PFSK-1 (cell line): ENCODE measurements at regions not wholly inside any gene's neighbourhood (a gene's known extent, or its start where the extent isn't known, plus 50 kb on each side); places are given as distances from the start of the nearest gene placed in this dataset.

Source experiments
- POLR2AphosphoS5 ChIP-seq: IDR thresholded peaks from 2 replicates; pipeline ENCODE4 v1.6.1; 2012; ENCODE audit warnings: low read depth, mild to moderate bottlenecking, control low read depth, low read length, moderate library complexity
- REST ChIP-seq, 2 experiments: IDR thresholded peaks; 2 replicates each; pipeline versions ENCODE4 v1.6.1 to v1.8.0; 2011 to 2012; ENCODE audit warnings: low read depth in 2 of 2, low read length in 2 of 2, control low read depth in 1 of 2, inconsistent platforms in 1 of 2, mild to moderate bottlenecking in 1 of 2, moderate library complexity in 1 of 2; ENCODE audit not compliant: insufficient read depth in 1 of 2
- SIN3A ChIP-seq: IDR thresholded peaks from 2 replicates; pipeline ENCODE4 v1.6.1; 2012; ENCODE audit warnings: mild to moderate bottlenecking, low read length, moderate library complexity, borderline replicate concordance; ENCODE audit not compliant: insufficient read depth
- TAF1 ChIP-seq: IDR thresholded peaks from 2 replicates; pipeline ENCODE4 v1.6.1; 2012; ENCODE audit warnings: low read length, control low read depth, borderline replicate concordance; ENCODE audit not compliant: insufficient read depth

- TF ChIP-seq SIN3A (no peak), POLR2AphosphoS5 (no peak), REST (IDR thresholded peaks at IDR 0.05; ENCODE audit: insufficient read depth in 1 of 2, low read depth in 2 of 2, low read length in 2 of 2) (no peak), TAF1 (no peak)
Measured at GRCh38 chr5:15131909-15132308, 260.3 kb upstream of the ANKH start.
